GM23248 (cell line): ENCODE measurements at regions not wholly inside any gene's neighbourhood (a gene's known extent, or its start where the extent isn't known, plus 50 kb on each side); places are given as distances from the start of the nearest gene placed in this dataset.

Experiments
- DNase-seq: peaks from one replicate; pipeline ENCODE4 v3.0.0-alpha.2; 2015
- H2AFZ ChIP-seq: fragments of 200-600 bp; sonication (generic); 2 replicates; pipeline ENCODE4 v1.6.1; 2016; ENCODE audit warnings: antibody characterized with exemption
- H3F3A ChIP-seq: fragments of 200-600 bp; sonication (generic); 2 replicates; pipeline ENCODE4 v1.6.1; 2016; ENCODE audit warnings: mild to moderate bottlenecking, antibody characterized with exemption, mixed run types; ENCODE audit not compliant: insufficient read depth
- H3K27ac ChIP-seq: fragments of 200-600 bp; sonication (generic); 2 replicates; pipeline ENCODE4 v1.5.1; 2016; ENCODE audit warnings: mild to moderate bottlenecking
- H3K27me3 ChIP-seq: fragments of 200-600 bp; sonication (generic); replicated peaks from 2 replicates; pipeline ENCODE4 v1.6.1; 2016; ENCODE audit warnings: mild to moderate bottlenecking; ENCODE audit not compliant: insufficient read depth
- H3K36me3 ChIP-seq: fragments of 200-600 bp; sonication (generic); 2 replicates; pipeline ENCODE4 v1.6.1; 2016; ENCODE audit warnings: low read depth, mild to moderate bottlenecking
- H3K4me1 ChIP-seq: fragments of 200-600 bp; sonication (generic); 2 replicates; pipeline ENCODE4 v1.6.1; 2016; ENCODE audit warnings: mild to moderate bottlenecking; ENCODE audit not compliant: insufficient read depth
- H3K4me2 ChIP-seq: fragments of 200-600 bp; sonication (generic); one replicate; pipeline ENCODE4 v1.6.1; 2016; ENCODE audit warnings: mild to moderate bottlenecking; ENCODE audit not compliant: unreplicated experiment
- H3K4me3 ChIP-seq: fragments of 200-600 bp; sonication (generic); 2 replicates; pipeline ENCODE4 v1.5.1; 2016; ENCODE audit warnings: mild to moderate bottlenecking
- H3K79me2 ChIP-seq: fragments of 200-600 bp; sonication (generic); 2 replicates; pipeline ENCODE4 v1.6.1; 2016; ENCODE audit warnings: mild to moderate bottlenecking; ENCODE audit not compliant: insufficient read depth
- H3K9ac ChIP-seq: fragments of 200-600 bp; sonication (generic); 2 replicates; pipeline ENCODE4 v1.6.1; 2016; ENCODE audit warnings: mild to moderate bottlenecking
- H3K9me2 ChIP-seq: fragments of 200-600 bp; sonication (generic); 2 replicates; pipeline ENCODE4 v1.6.1; 2016; ENCODE audit warnings: mixed run types, mild to moderate bottlenecking, moderate library complexity; ENCODE audit not compliant: insufficient read depth
- H3K9me3 ChIP-seq: fragments of 200-600 bp; sonication (generic); one replicate; pipeline ENCODE4 v1.6.1; 2017; ENCODE audit warnings: low read depth
- H4K20me1 ChIP-seq: fragments of 200-600 bp; sonication (generic); 2 replicates; pipeline ENCODE4 v1.6.0; 2016; ENCODE audit not compliant: insufficient read depth
- EZH2 ChIP-seq: fragments of 200-600 bp; sonication (generic); IDR thresholded peaks from 2 replicates; pipeline ENCODE4 v1.6.1; 2018; ENCODE audit warnings: antibody characterized with exemption, mild to moderate bottlenecking; ENCODE audit not compliant: insufficient read depth, poor library complexity, severe bottlenecking
- EZH2phosphoT487 ChIP-seq: fragments of 200-600 bp; sonication (generic); IDR thresholded peaks from 2 replicates; pipeline ENCODE4 v1.6.1; 2018; ENCODE audit warnings: antibody characterized with exemption, moderate library complexity, mild to moderate bottlenecking, low read depth; ENCODE audit not compliant: insufficient read depth
- WGBS, 2 experiments: methylation state at CpG; one replicate each; pipeline ENCODE4 v1.1.6; 2015 to 2017; ENCODE audit warnings: low lambda C conversion rate in 2 of 2, low coverage in 1 of 2; ENCODE audit errors: missing lambda C conversion rate in 2 of 2; 5-methylcytosine and 5-hydroxymethylcytosine counted together
- in situ Hi-C: fragments of 300-500 bp; cut with MboI; formaldehyde crosslinking; loops from 2 replicates; pipeline ENCODE4 v1.15.0; 2020

- Histone ChIP-seq H3K9me3 (no peaks in the 10 kb centered on the region), H3K79me2 (no peaks in the 10 kb centered on the region), H2AFZ (no peak overlapping the region), H3K9ac (no peak overlapping the region), H3K4me3 (no peak overlapping the region), H3K4me1 (no peaks in the 10 kb centered on the region), H4K20me1 (no peaks in the 10 kb centered on the region), H3K27me3 (no peaks in the 10 kb centered on the region), H3K27ac (no peak overlapping the region), H3K4me2 (no peak overlapping the region), H3K9me2 (no peaks in the 10 kb centered on the region), H3K36me3 (no peaks in the 10 kb centered on the region), H3F3A (no peaks in the 10 kb centered on the region)
- in situ Hi-C loops = no loop called here
- DNase-seq = no peak
- TF ChIP-seq EZH2phosphoT487 (no peak), EZH2 (no peak)
- WGBS, 2 experiments = 12 to 15% methylated on average over 3 of the region's 3 CpGs
Measured at GRCh38 chr2:16060125-16060935, 120.0 kb downstream of the MYCN start.

GRCh38 chr2:16059393-16060016 lies 119.2 kb downstream of the MYCN start:
- 27 to 29% methylated on average over 4 of the region's 4 CpGs for WGBS, 2 experiments
- DNase-seq = no peak

GRCh38 chr2:16058747-16059358 lies 118.5 kb downstream of the MYCN start:
- WGBS, 2 experiments = 21 to 30% methylated on average over 3 of the region's 3 CpGs
- no peak for DNase-seq
- Histone ChIP-seq H3K4me3 (no peak overlapping the region), H3K36me3 (no peaks in the 10 kb centered on the region), H3F3A (no peaks in the 10 kb centered on the region), H3K4me2 (no peak overlapping the region), H3K79me2 (no peaks in the 10 kb centered on the region), H4K20me1 (no peaks in the 10 kb centered on the region), H3K9ac (no peak overlapping the region), H3K9me3 (no peaks in the 10 kb centered on the region), H3K4me1 (no peaks in the 10 kb centered on the region), H3K9me2 (no peaks in the 10 kb centered on the region), H3K27me3 (no peaks in the 10 kb centered on the region), H3K27ac (no peak overlapping the region), H2AFZ (no peak overlapping the region)
- TF ChIP-seq EZH2phosphoT487 (no peak), EZH2 (no peak)
- in situ Hi-C loops = no loop called here

More at GRCh38 chr2:16059393-16060016, 119.2 kb downstream of the MYCN start:
- H3K79me2 ChIP-seq = no peaks in the 10 kb centered on the region
- no peaks in the 10 kb centered on the region for H3K27me3 ChIP-seq
- no peaks in the 10 kb centered on the region for H3K4me1 ChIP-seq
- H3K36me3 ChIP-seq = no peaks in the 10 kb centered on the region
- no peaks in the 10 kb centered on the region for H4K20me1 ChIP-seq
- in situ Hi-C loops = no loop called here
- no peak overlapping the region for H2AFZ ChIP-seq
- H3K4me2 ChIP-seq = no peak overlapping the region
- no peaks in the 10 kb centered on the region for H3F3A ChIP-seq
- TF ChIP-seq EZH2phosphoT487 (no peak), EZH2 (no peak)
- H3K9me2 ChIP-seq = no peaks in the 10 kb centered on the region
- H3K9ac ChIP-seq = no peak overlapping the region
- no peaks in the 10 kb centered on the region for H3K9me3 ChIP-seq
- no peak overlapping the region for H3K4me3 ChIP-seq
- H3K27ac ChIP-seq = no peak overlapping the region

GRCh38 chr2:16058256-16058655 lies 117.9 kb downstream of the MYCN start:
- Histone ChIP-seq H3K4me3 (no peak overlapping the region), H2AFZ (no peak overlapping the region), H3K4me1 (no peaks in the 10 kb centered on the region), H3K9ac (no peak overlapping the region), H3K36me3 (no peaks in the 10 kb centered on the region), H3F3A (no peaks in the 10 kb centered on the region), H3K27ac (no peak overlapping the region), H3K79me2 (no peaks in the 10 kb centered on the region), H3K4me2 (no peak overlapping the region), H3K27me3 (no peaks in the 10 kb centered on the region), H4K20me1 (no peaks in the 10 kb centered on the region), H3K9me2 (no peaks in the 10 kb centered on the region), H3K9me3 (no peaks in the 10 kb centered on the region)
- no peak for DNase-seq
- WGBS, 2 experiments = 16 to 20% methylated on average over 6 of the region's 6 CpGs
- TF ChIP-seq EZH2 = no peak
- TF ChIP-seq EZH2phosphoT487 = no peak
- in situ Hi-C loops = no loop called here
